ENCODE measurements at regions not wholly inside any gene's neighbourhood (a gene's known extent, or its start where the extent isn't known, plus 50 kb on each side); places are given as distances from the start of the nearest gene placed in this dataset.
"Not testable (repeated sequence)": the region's sequence is repeated elsewhere in the genome, so short reads cannot be mapped to it uniquely, and the experiment has no call there.

- no peak for TF ChIP-seq ZFX (IDR thresholded peaks at IDR 0.05; ENCODE audit: borderline replicate concordance)
- TF ChIP-seq, protein P1, sequence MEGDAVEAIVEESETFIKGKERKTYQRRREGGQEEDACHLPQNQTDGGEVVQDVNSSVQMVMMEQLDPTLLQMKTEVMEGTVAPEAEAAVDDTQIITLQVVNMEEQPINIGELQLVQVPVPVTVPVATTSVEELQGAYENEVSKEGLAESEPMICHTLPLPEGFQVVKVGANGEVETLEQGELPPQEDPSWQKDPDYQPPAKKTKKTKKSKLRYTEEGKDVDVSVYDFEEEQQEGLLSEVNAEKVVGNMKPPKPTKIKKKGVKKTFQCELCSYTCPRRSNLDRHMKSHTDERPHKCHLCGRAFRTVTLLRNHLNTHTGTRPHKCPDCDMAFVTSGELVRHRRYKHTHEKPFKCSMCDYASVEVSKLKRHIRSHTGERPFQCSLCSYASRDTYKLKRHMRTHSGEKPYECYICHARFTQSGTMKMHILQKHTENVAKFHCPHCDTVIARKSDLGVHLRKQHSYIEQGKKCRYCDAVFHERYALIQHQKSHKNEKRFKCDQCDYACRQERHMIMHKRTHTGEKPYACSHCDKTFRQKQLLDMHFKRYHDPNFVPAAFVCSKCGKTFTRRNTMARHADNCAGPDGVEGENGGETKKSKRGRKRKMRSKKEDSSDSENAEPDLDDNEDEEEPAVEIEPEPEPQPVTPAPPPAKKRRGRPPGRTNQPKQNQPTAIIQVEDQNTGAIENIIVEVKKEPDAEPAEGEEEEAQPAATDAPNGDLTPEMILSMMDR (IDR thresholded peaks at IDR 0.05) = no peak
- no peak overlapping the region for H3K27ac ChIP-seq
Observed at GRCh38 chr3:164320962-164321361, 757.3 kb downstream of the SI start.

- TF ChIP-seq ZFX (IDR thresholded peaks at IDR 0.05; ENCODE audit: borderline replicate concordance) = no peak
- TF ChIP-seq, protein P1 (IDR thresholded peaks at IDR 0.05) = no peak
Observed at GRCh38 chr3:164306042-164306441, 772.3 kb downstream of the SI start.

GRCh38 chr3:164303894-164304293 lies 774.4 kb downstream of the SI start:
- no peak overlapping the region for H3K27ac ChIP-seq
- TF ChIP-seq, protein P1 (IDR thresholded peaks at IDR 0.05) = no peak
- no peak for TF ChIP-seq ZFX (IDR thresholded peaks at IDR 0.05; ENCODE audit: borderline replicate concordance)

More at GRCh38 chr3:164306042-164306441, 772.3 kb downstream of the SI start:
- H3K27ac ChIP-seq = no peak overlapping the region

- no peak overlapping the region for H3K27ac ChIP-seq
- TF ChIP-seq ZFX (IDR thresholded peaks at IDR 0.05; ENCODE audit: borderline replicate concordance) = no peak
- TF ChIP-seq, protein P1 (IDR thresholded peaks at IDR 0.05) = no peak
Observed at GRCh38 chr3:164302622-164303021, 775.7 kb downstream of the SI start.

DNA sequence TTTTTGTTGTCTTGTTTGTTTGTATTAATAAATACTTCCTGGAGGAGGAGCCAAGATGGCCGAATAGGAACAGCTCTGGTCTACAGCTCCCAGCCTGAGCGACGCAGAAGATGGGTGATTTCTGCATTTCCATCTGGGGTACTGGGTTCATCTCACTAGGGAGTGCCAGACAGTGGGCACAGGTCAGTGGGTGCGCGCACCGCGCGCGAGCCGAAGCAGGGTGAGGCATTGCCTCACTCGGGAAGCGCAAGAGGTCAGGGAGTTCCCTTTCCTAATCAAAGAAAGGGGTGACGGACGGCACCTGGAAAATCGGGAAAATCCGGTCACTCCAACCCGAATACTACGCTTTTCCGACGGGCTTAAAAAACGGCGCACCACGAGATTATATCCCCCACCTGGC lies 786.8 kb downstream of the SI start:
- not testable (repeated sequence) for H3K27ac ChIP-seq

DNA sequence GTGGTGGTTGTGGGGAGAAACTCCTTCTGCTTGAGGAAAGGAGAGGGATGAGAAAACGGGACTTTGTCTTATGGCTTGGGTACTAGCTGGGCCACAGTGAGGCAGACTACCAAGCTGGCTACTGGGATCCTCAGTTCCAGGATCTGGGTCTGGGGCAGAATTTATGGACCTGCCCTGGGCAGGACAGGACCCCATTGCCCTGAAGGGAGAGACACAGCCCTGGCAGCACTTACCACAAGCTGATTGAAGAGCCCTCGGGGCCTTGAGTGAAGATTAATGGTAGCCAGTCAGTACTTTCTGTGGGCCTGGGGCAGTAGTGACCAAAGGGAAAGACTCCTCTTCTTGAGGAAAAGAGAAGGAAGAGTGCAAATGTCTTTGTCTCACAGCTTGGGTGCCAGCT lies 799.7 kb downstream of the SI start:
- TF ChIP-seq, protein P1 (IDR thresholded peaks at IDR 0.05) = no peak
- no peak for TF ChIP-seq ZFX (IDR thresholded peaks at IDR 0.05; ENCODE audit: borderline replicate concordance)

GRCh38 chr3:164267053-164267452 lies 811.2 kb downstream of the SI start:
- TF ChIP-seq, protein P1 (IDR thresholded peaks at IDR 0.05) = no peak
- no peak for TF ChIP-seq ZFX (IDR thresholded peaks at IDR 0.05; ENCODE audit: borderline replicate concordance)
- H3K27ac ChIP-seq = no peak overlapping the region

More for the DNA sequence above, 799.7 kb downstream of the SI start:
- no peak overlapping the region for H3K27ac ChIP-seq

DNA sequence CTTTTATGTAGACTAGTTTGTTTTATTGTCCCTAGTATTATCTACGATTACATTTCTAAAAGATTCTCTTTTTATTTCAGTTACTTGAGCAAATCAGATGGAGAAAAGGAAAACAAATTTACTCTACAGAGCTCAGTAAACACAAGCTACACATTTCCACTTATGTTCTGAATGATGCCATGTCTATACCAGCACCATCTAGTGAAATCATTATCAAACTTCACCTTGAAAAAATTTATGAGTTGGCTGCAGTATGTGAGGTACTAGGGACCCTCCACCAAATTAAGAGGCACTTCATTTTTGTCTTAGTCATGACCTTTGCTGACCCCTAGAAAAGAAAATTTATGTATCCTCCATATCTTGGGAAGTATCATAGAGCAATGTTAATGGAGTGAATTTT lies 827.4 kb downstream of the SI start:
- no peak overlapping the region for H3K27ac ChIP-seq
- TF ChIP-seq, protein P1 (IDR thresholded peaks at IDR 0.05) = no peak
- TF ChIP-seq ZFX (IDR thresholded peaks at IDR 0.05; ENCODE audit: borderline replicate concordance) = no peak
